ENCODE measurements at regions not wholly inside any gene's neighbourhood (a gene's known extent, or its start where the extent isn't known, plus 50 kb on each side); places are given as distances from the start of the nearest gene placed in this dataset.
A peak's percentile ranks its signal among the peaks of the same experiment; 100 is the strongest.

GRCh38 chr4:54513204-54513603 lies 144.6 kb upstream of the KIT start:
- Histone ChIP-seq H3K27me3 (ENCODE audit: insufficient read depth, low read length) (no peaks in the 10 kb centered on the region), H3K27ac (ENCODE audit: low read depth, low read length) (peak overlapping the region; percentile 70), H3K79me2 (ENCODE audit: control insufficient read depth, insufficient read depth, low read length, unreplicated experiment) (no peaks in the 10 kb centered on the region), H3K36me3 (ENCODE audit: insufficient read depth, low read length) (no peaks in the 10 kb centered on the region), H2AFZ (ENCODE audit: low read length, unreplicated experiment) (peak overlapping the region; percentile 0), H3K4me3 (ENCODE audit: low read depth, low read length) (no peak overlapping the region), H3K4me1 (ENCODE audit: control insufficient read depth, insufficient read depth, low read length, unreplicated experiment) (peaks cover 28% of the 10 kb centered on the region)

GRCh38 chr4:54513741-54514140 lies 144.0 kb upstream of the KIT start:
- H3K4me3 ChIP-seq (ENCODE audit: low read depth, low read length) = no peak overlapping the region
- H3K27ac ChIP-seq (ENCODE audit: low read depth, low read length) = peak overlapping the region; percentile 70
- H3K36me3 ChIP-seq (ENCODE audit: insufficient read depth, low read length) = no peaks in the 10 kb centered on the region
- H3K4me1 ChIP-seq (ENCODE audit: control insufficient read depth, insufficient read depth, low read length, unreplicated experiment) = peaks cover 28% of the 10 kb centered on the region
- peak overlapping the region; percentile 0 for H2AFZ ChIP-seq (ENCODE audit: low read length, unreplicated experiment)
- H3K79me2 ChIP-seq (ENCODE audit: control insufficient read depth, insufficient read depth, low read length, unreplicated experiment) = no peaks in the 10 kb centered on the region
- no peaks in the 10 kb centered on the region for H3K27me3 ChIP-seq (ENCODE audit: insufficient read depth, low read length)

- no peak overlapping the region for H3K27ac ChIP-seq (ENCODE audit: low read depth, low read length)
- no peak overlapping the region for H3K4me3 ChIP-seq (ENCODE audit: low read depth, low read length)
- peak overlapping the region; percentile 71 for H2AFZ ChIP-seq (ENCODE audit: low read length, unreplicated experiment)
- no peaks in the 10 kb centered on the region for H3K27me3 ChIP-seq (ENCODE audit: insufficient read depth, low read length)
- peaks cover 28% of the 10 kb centered on the region for H3K4me1 ChIP-seq (ENCODE audit: control insufficient read depth, insufficient read depth, low read length, unreplicated experiment)
- no peaks in the 10 kb centered on the region for H3K36me3 ChIP-seq (ENCODE audit: insufficient read depth, low read length)
- H3K79me2 ChIP-seq (ENCODE audit: control insufficient read depth, insufficient read depth, low read length, unreplicated experiment) = no peaks in the 10 kb centered on the region
Observed at GRCh38 chr4:54516556-54517215, 141.1 kb upstream of the KIT start.

GRCh38 chr4:54517781-54518444 lies 139.8 kb upstream of the KIT start:
- peaks cover 21% of the 10 kb centered on the region for H3K4me1 ChIP-seq (ENCODE audit: control insufficient read depth, insufficient read depth, low read length, unreplicated experiment)
- H3K4me3 ChIP-seq (ENCODE audit: low read depth, low read length) = no peak overlapping the region
- no peaks in the 10 kb centered on the region for H3K79me2 ChIP-seq (ENCODE audit: control insufficient read depth, insufficient read depth, low read length, unreplicated experiment)
- H3K27ac ChIP-seq (ENCODE audit: low read depth, low read length) = no peak overlapping the region
- H3K36me3 ChIP-seq (ENCODE audit: insufficient read depth, low read length) = no peaks in the 10 kb centered on the region
- H3K27me3 ChIP-seq (ENCODE audit: insufficient read depth, low read length) = no peaks in the 10 kb centered on the region
- no peak overlapping the region for H2AFZ ChIP-seq (ENCODE audit: low read length, unreplicated experiment)

GRCh38 chr4:54525602-54526001 lies 132.2 kb upstream of the KIT start:
- peaks cover 14% of the 10 kb centered on the region for H3K4me1 ChIP-seq (ENCODE audit: control insufficient read depth, insufficient read depth, low read length, unreplicated experiment)
- H3K27me3 ChIP-seq (ENCODE audit: insufficient read depth, low read length) = no peaks in the 10 kb centered on the region
- H3K79me2 ChIP-seq (ENCODE audit: control insufficient read depth, insufficient read depth, low read length, unreplicated experiment) = no peaks in the 10 kb centered on the region
- H3K36me3 ChIP-seq (ENCODE audit: insufficient read depth, low read length) = no peaks in the 10 kb centered on the region
- H3K27ac ChIP-seq (ENCODE audit: low read depth, low read length) = peak overlapping the region; percentile 17; the same call in 1 of the 2 replicates
- H3K4me3 ChIP-seq (ENCODE audit: low read depth, low read length) = no peak overlapping the region
- H2AFZ ChIP-seq (ENCODE audit: low read length, unreplicated experiment) = peak overlapping the region; percentile 3

GRCh38 chr4:54526560-54526959 lies 131.2 kb upstream of the KIT start:
- Histone ChIP-seq H3K27me3 (ENCODE audit: insufficient read depth, low read length) (no peaks in the 10 kb centered on the region), H3K27ac (ENCODE audit: low read depth, low read length) (no peak overlapping the region), H2AFZ (ENCODE audit: low read length, unreplicated experiment) (no peak overlapping the region), H3K4me1 (ENCODE audit: control insufficient read depth, insufficient read depth, low read length, unreplicated experiment) (peaks cover 14% of the 10 kb centered on the region), H3K79me2 (ENCODE audit: control insufficient read depth, insufficient read depth, low read length, unreplicated experiment) (no peaks in the 10 kb centered on the region), H3K36me3 (ENCODE audit: insufficient read depth, low read length) (no peaks in the 10 kb centered on the region), H3K4me3 (ENCODE audit: low read depth, low read length) (no peak overlapping the region)

- Histone ChIP-seq H3K4me3 (ENCODE audit: low read depth, low read length) (no peak overlapping the region), H3K4me1 (ENCODE audit: control insufficient read depth, insufficient read depth, low read length, unreplicated experiment) (peaks cover 14% of the 10 kb centered on the region), H3K36me3 (ENCODE audit: insufficient read depth, low read length) (no peaks in the 10 kb centered on the region), H3K27me3 (ENCODE audit: insufficient read depth, low read length) (no peaks in the 10 kb centered on the region), H3K27ac (ENCODE audit: low read depth, low read length) (no peak overlapping the region), H2AFZ (ENCODE audit: low read length, unreplicated experiment) (no peak overlapping the region), H3K79me2 (ENCODE audit: control insufficient read depth, insufficient read depth, low read length, unreplicated experiment) (no peaks in the 10 kb centered on the region)
Observed at GRCh38 chr4:54527532-54527931, 130.2 kb upstream of the KIT start.

GRCh38 chr4:54539500-54540029 lies 118.2 kb upstream of the KIT start:
- Histone ChIP-seq H3K79me2 (ENCODE audit: control insufficient read depth, insufficient read depth, low read length, unreplicated experiment) (no peaks in the 10 kb centered on the region), H2AFZ (ENCODE audit: low read length, unreplicated experiment) (peak overlapping the region; percentile 76), H3K4me1 (ENCODE audit: control insufficient read depth, insufficient read depth, low read length, unreplicated experiment) (peaks cover 26% of the 10 kb centered on the region), H3K4me3 (ENCODE audit: low read depth, low read length) (peak overlapping the region; percentile 73), H3K36me3 (ENCODE audit: insufficient read depth, low read length) (no peaks in the 10 kb centered on the region), H3K27ac (ENCODE audit: low read depth, low read length) (no peak overlapping the region), H3K27me3 (ENCODE audit: insufficient read depth, low read length) (no peaks in the 10 kb centered on the region)

GRCh38 chr4:54540931-54541330 lies 116.8 kb upstream of the KIT start:
- H3K36me3 ChIP-seq (ENCODE audit: insufficient read depth, low read length) = no peaks in the 10 kb centered on the region
- H3K4me1 ChIP-seq (ENCODE audit: control insufficient read depth, insufficient read depth, low read length, unreplicated experiment) = peaks cover 27% of the 10 kb centered on the region
- no peaks in the 10 kb centered on the region for H3K79me2 ChIP-seq (ENCODE audit: control insufficient read depth, insufficient read depth, low read length, unreplicated experiment)
- H3K27ac ChIP-seq (ENCODE audit: low read depth, low read length) = no peak overlapping the region
- no peak overlapping the region for H2AFZ ChIP-seq (ENCODE audit: low read length, unreplicated experiment)
- no peaks in the 10 kb centered on the region for H3K27me3 ChIP-seq (ENCODE audit: insufficient read depth, low read length)
- no peak overlapping the region for H3K4me3 ChIP-seq (ENCODE audit: low read depth, low read length)

GRCh38 chr4:54541426-54542118 lies 116.2 kb upstream of the KIT start:
- no peaks in the 10 kb centered on the region for H3K27me3 ChIP-seq (ENCODE audit: insufficient read depth, low read length)
- H2AFZ ChIP-seq (ENCODE audit: low read length, unreplicated experiment) = no peak overlapping the region
- H3K36me3 ChIP-seq (ENCODE audit: insufficient read depth, low read length) = no peaks in the 10 kb centered on the region
- H3K4me1 ChIP-seq (ENCODE audit: control insufficient read depth, insufficient read depth, low read length, unreplicated experiment) = peaks cover 30% of the 10 kb centered on the region
- no peak overlapping the region for H3K4me3 ChIP-seq (ENCODE audit: low read depth, low read length)
- peak overlapping the region; percentile 28; the same call in 1 of the 2 replicates for H3K27ac ChIP-seq (ENCODE audit: low read depth, low read length)
- no peaks in the 10 kb centered on the region for H3K79me2 ChIP-seq (ENCODE audit: control insufficient read depth, insufficient read depth, low read length, unreplicated experiment)

Measured in ACC112 (cell line).